Loucy (cell line): ENCODE measurements at regions not wholly inside any gene's neighbourhood (a gene's known extent, or its start where the extent isn't known, plus 50 kb on each side); places are given as distances from the start of the nearest gene placed in this dataset.

ENCODE experiments used
- EZH2phosphoT487 ChIP-seq: fragments of 200-600 bp; IDR thresholded peaks from 2 replicates; pipeline ENCODE4 v1.6.1; 2018; ENCODE audit warnings: antibody characterized with exemption, mild to moderate bottlenecking, moderate library complexity, borderline replicate concordance
- TF ChIP-seq, protein P1 (sequence below): fragments of 200-600 bp; sonication (generic); conservative IDR thresholded peaks from 2 replicates; pipeline ENCODE4 v1.5.1; 2014; ENCODE audit warnings: mild to moderate bottlenecking, antibody characterized with exemption, low read length

DNA sequence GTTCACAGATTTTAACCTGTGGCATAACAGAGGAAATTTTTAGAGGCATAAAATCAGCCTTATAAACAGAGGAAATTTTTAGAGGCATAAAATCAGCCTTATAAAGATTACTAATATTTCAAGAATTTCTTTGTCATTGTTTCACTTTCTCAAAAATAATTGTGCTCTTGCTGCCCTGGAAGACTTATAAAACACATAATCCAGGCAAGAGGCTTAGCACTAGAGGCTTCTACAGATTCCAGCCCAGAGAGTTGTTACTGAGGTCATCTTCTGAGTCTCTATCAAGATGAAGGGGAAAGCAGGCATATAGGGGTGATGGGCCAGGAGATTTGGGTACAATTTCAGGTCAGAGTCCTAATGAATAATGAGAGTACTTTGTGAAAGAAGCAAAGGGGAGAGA is 85.7 kb downstream of the RFPL4B start:
- TF ChIP-seq, protein P1, sequence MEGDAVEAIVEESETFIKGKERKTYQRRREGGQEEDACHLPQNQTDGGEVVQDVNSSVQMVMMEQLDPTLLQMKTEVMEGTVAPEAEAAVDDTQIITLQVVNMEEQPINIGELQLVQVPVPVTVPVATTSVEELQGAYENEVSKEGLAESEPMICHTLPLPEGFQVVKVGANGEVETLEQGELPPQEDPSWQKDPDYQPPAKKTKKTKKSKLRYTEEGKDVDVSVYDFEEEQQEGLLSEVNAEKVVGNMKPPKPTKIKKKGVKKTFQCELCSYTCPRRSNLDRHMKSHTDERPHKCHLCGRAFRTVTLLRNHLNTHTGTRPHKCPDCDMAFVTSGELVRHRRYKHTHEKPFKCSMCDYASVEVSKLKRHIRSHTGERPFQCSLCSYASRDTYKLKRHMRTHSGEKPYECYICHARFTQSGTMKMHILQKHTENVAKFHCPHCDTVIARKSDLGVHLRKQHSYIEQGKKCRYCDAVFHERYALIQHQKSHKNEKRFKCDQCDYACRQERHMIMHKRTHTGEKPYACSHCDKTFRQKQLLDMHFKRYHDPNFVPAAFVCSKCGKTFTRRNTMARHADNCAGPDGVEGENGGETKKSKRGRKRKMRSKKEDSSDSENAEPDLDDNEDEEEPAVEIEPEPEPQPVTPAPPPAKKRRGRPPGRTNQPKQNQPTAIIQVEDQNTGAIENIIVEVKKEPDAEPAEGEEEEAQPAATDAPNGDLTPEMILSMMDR, result no peak
- no peak for TF ChIP-seq EZH2phosphoT487
